NT2/D1 (cell line): ENCODE measurements at regions not wholly inside any gene's neighbourhood (a gene's known extent, or its start where the extent isn't known, plus 50 kb on each side); places are given as distances from the start of the nearest gene placed in this dataset.

ENCODE experiments used
- SUZ12 ChIP-seq: IDR thresholded peaks from 2 replicates; pipeline ENCODE4 v1.6.1; 2011; ENCODE audit not compliant: insufficient read length, insufficient read depth; ENCODE audit errors: extremely low read depth
- ZNF274 ChIP-seq: IDR thresholded peaks from 2 replicates; pipeline ENCODE4 v1.6.1; 2011; ENCODE audit warnings: mild to moderate bottlenecking, low read depth, low read length

DNA sequence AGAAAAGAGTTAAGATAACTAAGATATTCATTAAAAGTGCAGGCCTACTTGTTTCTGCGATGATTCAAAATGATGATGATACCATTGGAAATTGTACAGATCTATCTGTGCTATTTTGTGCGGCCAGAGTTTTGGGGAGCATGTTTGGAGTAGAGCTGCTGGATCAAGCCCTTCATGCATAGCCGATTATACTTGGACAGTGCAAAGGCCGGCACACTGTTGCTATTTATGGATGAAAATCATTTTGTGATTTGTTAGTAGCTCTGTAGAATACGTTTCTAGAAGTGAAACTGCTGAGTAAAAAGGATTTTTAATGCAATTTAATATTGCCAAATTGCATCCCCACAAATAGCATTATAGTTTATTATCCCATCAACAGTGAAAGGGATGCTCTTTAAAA lies 82.1 kb upstream of the NMUR2 start:
- TF ChIP-seq ZNF274, result no peak
- no peak for TF ChIP-seq SUZ12
